Endodermal cell (in vitro differentiated cells): ENCODE measurements at regions not wholly inside any gene's neighbourhood (a gene's known extent, or its start where the extent isn't known, plus 50 kb on each side); places are given as distances from the start of the nearest gene placed in this dataset.

Source experiments
- DNase-seq: peaks from one replicate; pipeline ENCODE4 v3.0.0-alpha.2; 2017
- H3K27ac ChIP-seq: 2 replicates; pipeline ENCODE4 v1.5.1; 2013; ENCODE audit warnings: mild to moderate bottlenecking, low read depth, low read length, moderate library complexity
- H3K27me3 ChIP-seq: 2 replicates; pipeline ENCODE4 v1.6.1; 2013; ENCODE audit warnings: mild to moderate bottlenecking, low read length, moderate library complexity; ENCODE audit not compliant: insufficient read depth, control insufficient read depth, poor library complexity, severe bottlenecking
- H3K36me3 ChIP-seq: 2 replicates; pipeline ENCODE4 v1.7.0; 2013; ENCODE audit warnings: mild to moderate bottlenecking, low read length, moderate library complexity; ENCODE audit not compliant: control insufficient read depth, insufficient read depth
- H3K4me1 ChIP-seq: one replicate; pipeline ENCODE4 v1.7.0; 2013; ENCODE audit warnings: low read length; ENCODE audit not compliant: control insufficient read depth, insufficient read depth
- H3K4me3 ChIP-seq: 2 replicates; pipeline ENCODE4 v1.5.1; 2013; ENCODE audit warnings: mild to moderate bottlenecking, low read length, moderate library complexity
- H3K9ac ChIP-seq: 2 replicates; pipeline ENCODE4 v1.6.1; 2013; ENCODE audit warnings: mild to moderate bottlenecking, low read length, moderate library complexity; ENCODE audit not compliant: poor library complexity, severe bottlenecking; ENCODE audit errors: extremely low read depth
- H3K9me3 ChIP-seq: 2 replicates; pipeline ENCODE4 v1.6.1; 2013; ENCODE audit warnings: mild to moderate bottlenecking, low read length, moderate library complexity; ENCODE audit not compliant: control insufficient read depth
- H3K27ac Mint-ChIP-seq: 2 replicates; pipeline ENCODE4 v1.8.0; 2020; ENCODE audit warnings: mixed read lengths
- H3K27me3 Mint-ChIP-seq: 2 replicates; pipeline ENCODE4 v1.8.0; 2021; ENCODE audit warnings: mild to moderate bottlenecking, mixed read lengths; ENCODE audit not compliant: insufficient read depth
- H3K36me3 Mint-ChIP-seq: 2 replicates; pipeline ENCODE4 v1.8.0; 2020; ENCODE audit warnings: low read depth, mixed read lengths
- H3K4me1 Mint-ChIP-seq: 2 replicates; pipeline ENCODE4 v1.8.0; 2020; ENCODE audit warnings: mixed read lengths
- H3K4me3 Mint-ChIP-seq: 2 replicates; pipeline ENCODE4 v1.8.0; 2020; ENCODE audit warnings: mild to moderate bottlenecking, moderate library complexity, mixed read lengths
- H3K9me3 Mint-ChIP-seq: 2 replicates; pipeline ENCODE4 v1.8.0; 2020; ENCODE audit warnings: mild to moderate bottlenecking, mixed read lengths
- WGBS, 2 experiments: methylation state at CpG; one replicate each; pipeline versions ENCODE4 v1.1.5 to v1.1.7; 2013; ENCODE audit warnings: missing lambda C conversion rate in 2 of 2, mixed read lengths in 1 of 2; ENCODE audit not compliant: insufficient coverage in 1 of 2, insufficient read length in 1 of 2; 5-methylcytosine and 5-hydroxymethylcytosine counted together
- TF ChIP-seq, protein P1 (sequence below): fragments of 200-600 bp; sonication (generic); conservative IDR thresholded peaks from 2 replicates; pipeline ENCODE4 v1.5.0; 2021; ENCODE audit warnings: antibody characterized with exemption, mild to moderate bottlenecking

DNA sequence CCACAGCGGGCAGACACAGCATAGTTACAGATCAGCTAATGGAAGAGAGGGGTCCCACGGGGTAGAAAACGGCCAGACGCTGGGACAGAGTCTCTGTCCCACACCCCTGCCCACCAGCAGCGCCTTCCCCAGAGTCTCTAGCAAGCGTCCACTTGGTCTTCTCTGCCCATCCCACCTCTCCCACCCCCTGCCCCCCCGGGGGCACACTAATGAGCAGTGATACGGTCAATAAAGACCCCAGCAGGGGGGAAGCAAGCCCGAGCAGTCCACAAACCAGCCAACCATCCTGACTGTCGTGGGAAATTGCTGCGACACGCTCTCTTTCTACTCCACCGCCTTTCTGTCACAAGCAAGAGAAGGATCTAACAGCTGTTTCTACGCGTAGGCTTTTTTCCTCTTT is 374.7 kb downstream of the NPHP4 start:
- H3K9me3 Mint-ChIP-seq: no peaks in the 10 kb centered on the region

GRCh38 chr1:5617179-5617520 is 375.1 kb downstream of the NPHP4 start:
- Mint-ChIP-seq H3K4me3 (no peak overlapping the region), H3K27me3 (peaks cover 2% of the 10 kb centered on the region), H3K4me1 (peaks cover 19% of the 10 kb centered on the region), H3K9me3 (no peaks in the 10 kb centered on the region), H3K36me3 (no peaks in the 10 kb centered on the region), H3K27ac (no peak overlapping the region)
- no peak overlapping the region for H3K4me3 ChIP-seq
- H3K27ac ChIP-seq: no peak overlapping the region
- no peak for DNase-seq
- TF ChIP-seq, protein P1, sequence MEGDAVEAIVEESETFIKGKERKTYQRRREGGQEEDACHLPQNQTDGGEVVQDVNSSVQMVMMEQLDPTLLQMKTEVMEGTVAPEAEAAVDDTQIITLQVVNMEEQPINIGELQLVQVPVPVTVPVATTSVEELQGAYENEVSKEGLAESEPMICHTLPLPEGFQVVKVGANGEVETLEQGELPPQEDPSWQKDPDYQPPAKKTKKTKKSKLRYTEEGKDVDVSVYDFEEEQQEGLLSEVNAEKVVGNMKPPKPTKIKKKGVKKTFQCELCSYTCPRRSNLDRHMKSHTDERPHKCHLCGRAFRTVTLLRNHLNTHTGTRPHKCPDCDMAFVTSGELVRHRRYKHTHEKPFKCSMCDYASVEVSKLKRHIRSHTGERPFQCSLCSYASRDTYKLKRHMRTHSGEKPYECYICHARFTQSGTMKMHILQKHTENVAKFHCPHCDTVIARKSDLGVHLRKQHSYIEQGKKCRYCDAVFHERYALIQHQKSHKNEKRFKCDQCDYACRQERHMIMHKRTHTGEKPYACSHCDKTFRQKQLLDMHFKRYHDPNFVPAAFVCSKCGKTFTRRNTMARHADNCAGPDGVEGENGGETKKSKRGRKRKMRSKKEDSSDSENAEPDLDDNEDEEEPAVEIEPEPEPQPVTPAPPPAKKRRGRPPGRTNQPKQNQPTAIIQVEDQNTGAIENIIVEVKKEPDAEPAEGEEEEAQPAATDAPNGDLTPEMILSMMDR: no peak
- H3K9ac ChIP-seq: no peak overlapping the region
- H3K27me3 ChIP-seq: no peaks in the 10 kb centered on the region
- no peaks in the 10 kb centered on the region for H3K4me1 ChIP-seq
- 89 to 90% methylated on average over 2 to 6 of the region's 6 CpGs for WGBS, 2 experiments
- no peaks in the 10 kb centered on the region for H3K36me3 ChIP-seq
- no peaks in the 10 kb centered on the region for H3K9me3 ChIP-seq

More for the DNA sequence above, 374.7 kb downstream of the NPHP4 start:
- Mint-ChIP-seq H3K27ac (no peak overlapping the region), H3K36me3 (no peaks in the 10 kb centered on the region), H3K27me3 (peaks cover 2% of the 10 kb centered on the region), H3K4me1 (peaks cover 19% of the 10 kb centered on the region), H3K4me3 (no peak overlapping the region)
- 66 to 77% methylated on average over 6 to 15 of the region's 15 CpGs for WGBS, 2 experiments
- TF ChIP-seq, protein P1: no peak
- H3K9me3 ChIP-seq: no peaks in the 10 kb centered on the region
- H3K36me3 ChIP-seq: no peaks in the 10 kb centered on the region
- H3K27me3 ChIP-seq: no peaks in the 10 kb centered on the region
- no peaks in the 10 kb centered on the region for H3K4me1 ChIP-seq
- no peak overlapping the region for H3K9ac ChIP-seq
- DNase-seq: no peak
- H3K4me3 ChIP-seq: no peak overlapping the region
- no peak overlapping the region for H3K27ac ChIP-seq

DNA sequence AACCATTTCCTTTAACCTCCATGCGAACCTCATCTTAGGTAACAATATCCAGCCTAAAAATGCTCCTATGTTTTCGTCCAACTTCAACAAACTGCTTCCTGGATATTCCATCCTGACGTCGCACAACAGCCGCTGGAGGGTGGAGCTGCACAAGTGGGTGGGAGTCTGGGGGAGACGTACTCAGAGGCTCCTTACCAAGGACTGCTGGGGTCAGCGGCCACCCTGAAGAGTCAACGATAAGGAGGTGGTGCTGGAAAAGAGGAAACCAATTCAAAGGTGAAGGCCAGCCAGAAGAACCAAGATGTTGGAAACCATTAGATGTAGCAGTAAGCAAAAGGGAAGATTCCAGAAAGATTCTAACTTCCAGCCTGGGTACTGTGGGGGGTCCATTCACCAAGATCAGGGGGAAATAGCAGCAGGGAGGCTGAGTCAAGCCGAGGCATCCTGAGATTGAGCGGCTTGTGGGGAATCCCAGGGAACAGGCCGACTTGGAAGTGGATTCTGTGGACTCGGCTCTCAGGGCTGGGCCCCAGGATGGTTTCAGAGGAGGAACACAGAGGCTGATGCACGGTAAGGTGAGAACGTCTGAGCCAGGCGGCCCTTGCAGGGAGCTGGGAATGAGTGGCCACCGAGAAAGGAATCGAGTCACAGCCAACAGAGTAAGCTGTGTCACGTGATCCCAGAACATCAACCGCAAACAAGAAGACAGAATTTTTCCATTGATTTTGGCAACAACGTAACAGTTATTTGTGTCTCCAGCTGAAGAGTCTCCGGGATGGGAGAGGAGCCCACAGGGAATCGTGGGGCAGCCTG is 375.7 kb downstream of the NPHP4 start:
- Histone ChIP-seq H3K4me1 (no peaks in the 10 kb centered on the region), H3K27me3 (no peaks in the 10 kb centered on the region), H3K36me3 (no peaks in the 10 kb centered on the region), H3K4me3 (no peak overlapping the region), H3K27ac (no peak overlapping the region), H3K9me3 (no peaks in the 10 kb centered on the region), H3K9ac (no peak overlapping the region)
- H3K4me3 Mint-ChIP-seq: no peak overlapping the region
- no peak overlapping the region for H3K27ac Mint-ChIP-seq
- DNase-seq: no peak
- H3K36me3 Mint-ChIP-seq: no peaks in the 10 kb centered on the region
- H3K4me1 Mint-ChIP-seq: peaks cover 19% of the 10 kb centered on the region
- TF ChIP-seq, protein P1: no peak
- 93 to 98% methylated on average over 17 to 22 of the region's 22 CpGs for WGBS, 2 experiments
- no peaks in the 10 kb centered on the region for H3K9me3 Mint-ChIP-seq
- H3K27me3 Mint-ChIP-seq: peaks cover 2% of the 10 kb centered on the region
